ENCODE measurements at regions not wholly inside any gene's neighbourhood (a gene's known extent, or its start where the extent isn't known, plus 50 kb on each side); places are given as distances from the start of the nearest gene placed in this dataset.
"Not testable (repeated sequence)": the region's sequence is repeated elsewhere in the genome, so short reads cannot be mapped to it uniquely, and the experiment has no call there.

DNA sequence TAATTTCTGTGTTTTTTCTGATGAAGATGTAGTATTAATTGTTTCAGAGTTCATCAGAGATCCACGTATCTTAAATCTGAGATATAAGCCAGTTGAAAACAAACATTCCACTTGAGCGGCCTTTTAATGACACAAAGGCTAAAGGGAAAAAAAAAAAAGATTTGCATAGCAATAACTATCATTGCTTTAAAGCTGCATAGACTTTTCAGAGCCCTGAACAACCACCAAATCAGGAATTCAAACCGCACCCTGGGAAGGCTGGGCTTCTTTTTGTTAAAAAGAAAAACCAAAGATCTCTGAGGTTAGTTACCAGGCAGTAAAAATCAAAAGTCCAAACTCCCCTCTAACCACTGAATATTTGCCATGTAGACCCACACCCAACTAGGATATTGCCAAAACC is 206.0 kb downstream of the HHIP start:
- no peak overlapping the region for H3K4me3 ChIP-seq (ENCODE audit: low read depth, low read length)
- in situ Hi-C loops (cut with HindIII; ENCODE audit: low sequenced_read_pairs) = no loop called here
- DNase-seq (ENCODE audit: low read depth) = peak; percentile 51
- TF ChIP-seq, protein P1, sequence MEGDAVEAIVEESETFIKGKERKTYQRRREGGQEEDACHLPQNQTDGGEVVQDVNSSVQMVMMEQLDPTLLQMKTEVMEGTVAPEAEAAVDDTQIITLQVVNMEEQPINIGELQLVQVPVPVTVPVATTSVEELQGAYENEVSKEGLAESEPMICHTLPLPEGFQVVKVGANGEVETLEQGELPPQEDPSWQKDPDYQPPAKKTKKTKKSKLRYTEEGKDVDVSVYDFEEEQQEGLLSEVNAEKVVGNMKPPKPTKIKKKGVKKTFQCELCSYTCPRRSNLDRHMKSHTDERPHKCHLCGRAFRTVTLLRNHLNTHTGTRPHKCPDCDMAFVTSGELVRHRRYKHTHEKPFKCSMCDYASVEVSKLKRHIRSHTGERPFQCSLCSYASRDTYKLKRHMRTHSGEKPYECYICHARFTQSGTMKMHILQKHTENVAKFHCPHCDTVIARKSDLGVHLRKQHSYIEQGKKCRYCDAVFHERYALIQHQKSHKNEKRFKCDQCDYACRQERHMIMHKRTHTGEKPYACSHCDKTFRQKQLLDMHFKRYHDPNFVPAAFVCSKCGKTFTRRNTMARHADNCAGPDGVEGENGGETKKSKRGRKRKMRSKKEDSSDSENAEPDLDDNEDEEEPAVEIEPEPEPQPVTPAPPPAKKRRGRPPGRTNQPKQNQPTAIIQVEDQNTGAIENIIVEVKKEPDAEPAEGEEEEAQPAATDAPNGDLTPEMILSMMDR (IDR thresholded peaks at IDR 0.05; ENCODE audit: low read depth, low read length, missing control alignments) = no peak

DNA sequence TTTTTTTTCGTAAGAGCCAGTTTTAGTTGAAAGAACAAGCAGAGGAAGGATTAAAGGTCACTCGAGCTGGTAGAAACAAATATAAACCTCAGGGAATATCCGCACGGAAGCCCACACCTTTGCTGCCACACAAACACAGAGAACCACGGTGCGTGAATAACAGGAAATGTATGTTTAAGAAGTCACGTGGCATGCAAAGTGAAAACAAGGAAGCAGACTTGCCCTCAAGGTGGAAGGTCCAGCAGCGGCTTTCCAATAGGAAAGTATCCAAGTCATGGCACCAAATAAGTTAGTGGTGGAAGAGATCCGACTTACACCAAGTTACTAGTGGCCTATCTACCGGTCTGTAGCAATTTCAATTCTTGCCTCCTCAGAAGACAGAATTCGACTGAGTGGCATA is 215.5 kb downstream of the HHIP start:
- H3K4me3 ChIP-seq (ENCODE audit: low read depth, low read length) = no peak overlapping the region
- DNase-seq (ENCODE audit: low read depth) = no peak
- TF ChIP-seq, protein P1 (IDR thresholded peaks at IDR 0.05; ENCODE audit: low read depth, low read length, missing control alignments) = no peak
- in situ Hi-C loops (cut with HindIII; ENCODE audit: low sequenced_read_pairs) = no loop called here

DNA sequence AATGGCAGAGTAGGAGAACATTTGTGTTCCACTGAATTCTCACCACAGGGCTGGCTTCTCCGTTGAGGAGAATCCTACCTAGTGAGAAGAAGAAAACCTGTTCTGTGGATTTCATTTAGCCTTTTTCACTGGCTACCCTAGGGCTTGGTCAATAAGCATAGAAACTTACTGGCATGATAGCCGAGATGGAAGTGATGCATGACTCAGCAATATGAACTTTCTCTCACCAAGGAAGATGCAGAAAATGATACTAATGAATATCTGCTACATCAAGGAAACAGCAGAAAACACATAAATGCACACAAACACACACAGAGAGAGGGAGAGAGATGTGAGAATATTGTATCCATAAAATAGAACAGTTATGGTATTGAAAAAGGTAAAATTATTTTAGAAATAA is 216.3 kb downstream of the HHIP start:
- H3K4me3 ChIP-seq (ENCODE audit: low read depth, low read length) = no peak overlapping the region
- in situ Hi-C loops (cut with HindIII; ENCODE audit: low sequenced_read_pairs) = no loop called here
- TF ChIP-seq, protein P1 (IDR thresholded peaks at IDR 0.05; ENCODE audit: low read depth, low read length, missing control alignments) = no peak
- no peak for DNase-seq (ENCODE audit: low read depth)

DNA sequence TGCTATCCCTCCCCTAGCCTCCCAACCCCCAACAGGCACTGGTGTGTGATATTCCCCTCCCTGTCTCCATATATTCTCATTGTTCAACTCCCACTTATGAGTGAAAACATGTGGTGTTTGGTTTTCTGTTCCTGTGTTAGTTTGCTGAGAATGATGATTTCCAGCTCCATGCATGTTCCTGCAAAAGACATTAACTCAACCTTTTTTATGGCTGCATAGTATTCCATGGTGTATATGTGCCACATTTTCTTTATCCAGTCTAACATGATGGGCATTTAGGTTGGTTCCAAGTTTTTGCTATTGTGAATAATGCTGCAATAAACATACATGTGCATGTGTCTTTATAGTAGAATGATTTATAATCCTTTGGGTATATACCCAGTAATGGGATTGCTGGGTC is 218.9 kb downstream of the HHIP start:
- DNase-seq (ENCODE audit: low read depth); H3K4me3 ChIP-seq (ENCODE audit: low read depth, low read length); in situ Hi-C loops (cut with HindIII; ENCODE audit: low sequenced_read_pairs): not testable (repeated sequence)

DNA sequence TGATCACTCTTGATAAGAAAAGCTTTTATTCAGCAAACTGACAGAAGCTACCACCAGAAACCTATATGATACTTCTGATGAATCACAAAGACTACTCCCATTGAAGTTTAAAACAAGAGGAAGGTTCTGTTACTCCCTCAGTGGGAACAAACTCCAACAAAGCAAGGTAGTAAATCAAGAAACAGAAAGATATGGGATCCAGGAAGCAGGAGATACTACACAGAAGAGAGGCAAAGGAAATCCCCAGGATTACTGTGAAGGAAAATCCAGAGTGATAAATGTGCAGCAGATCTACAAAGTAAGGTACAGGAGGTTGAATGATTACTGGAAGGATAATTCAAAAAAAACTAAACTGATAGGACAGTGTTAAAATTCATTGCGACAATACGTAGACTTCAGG is 222.4 kb downstream of the HHIP start:
- TF ChIP-seq, protein P1 (IDR thresholded peaks at IDR 0.05; ENCODE audit: low read depth, low read length, missing control alignments) = no peak
- no peak overlapping the region for H3K4me3 ChIP-seq (ENCODE audit: low read depth, low read length)
- in situ Hi-C loops (cut with HindIII; ENCODE audit: low sequenced_read_pairs) = no loop called here
- DNase-seq (ENCODE audit: low read depth) = no peak

DNA sequence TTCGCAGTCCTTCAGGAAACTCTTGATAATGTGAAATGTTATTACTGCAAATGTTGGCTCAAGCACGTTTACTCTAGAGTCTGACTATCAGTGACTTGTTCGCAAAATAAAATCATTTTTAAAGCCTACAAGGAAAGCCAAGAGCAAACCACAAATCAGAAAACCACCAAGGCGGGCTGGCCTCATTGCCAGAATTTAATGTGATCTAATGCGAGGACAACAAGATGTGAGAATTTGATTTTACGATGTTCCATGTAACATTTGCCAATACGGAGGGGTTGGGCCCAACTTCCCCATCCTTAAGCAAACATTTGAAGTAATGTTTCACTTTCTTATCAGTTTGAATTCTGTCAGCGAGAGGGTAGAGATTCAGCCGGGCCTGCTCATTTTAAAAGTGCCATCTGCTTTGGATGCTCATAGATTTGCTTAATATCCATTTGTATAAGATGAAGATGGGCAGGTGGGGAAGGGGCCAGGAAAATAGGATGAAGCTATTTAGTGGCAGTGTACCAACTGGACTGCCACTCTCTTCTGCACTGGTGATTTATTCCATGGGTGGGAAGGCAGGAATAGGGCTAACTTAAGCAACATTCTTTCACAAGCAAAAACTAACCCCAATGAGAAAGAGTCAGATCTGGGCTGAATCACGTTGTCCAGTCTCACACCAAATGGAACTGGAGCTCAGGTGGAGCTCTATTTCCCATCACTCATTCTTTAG is 225.3 kb downstream of the ANAPC10 start:
- in situ Hi-C loops (cut with HindIII; ENCODE audit: low sequenced_read_pairs) = no loop called here
- DNase-seq (ENCODE audit: low read depth) = no peak
- TF ChIP-seq, protein P1 (IDR thresholded peaks at IDR 0.05; ENCODE audit: low read depth, low read length, missing control alignments) = no peak
- H3K4me3 ChIP-seq (ENCODE audit: low read depth, low read length) = no peak overlapping the region

DNA sequence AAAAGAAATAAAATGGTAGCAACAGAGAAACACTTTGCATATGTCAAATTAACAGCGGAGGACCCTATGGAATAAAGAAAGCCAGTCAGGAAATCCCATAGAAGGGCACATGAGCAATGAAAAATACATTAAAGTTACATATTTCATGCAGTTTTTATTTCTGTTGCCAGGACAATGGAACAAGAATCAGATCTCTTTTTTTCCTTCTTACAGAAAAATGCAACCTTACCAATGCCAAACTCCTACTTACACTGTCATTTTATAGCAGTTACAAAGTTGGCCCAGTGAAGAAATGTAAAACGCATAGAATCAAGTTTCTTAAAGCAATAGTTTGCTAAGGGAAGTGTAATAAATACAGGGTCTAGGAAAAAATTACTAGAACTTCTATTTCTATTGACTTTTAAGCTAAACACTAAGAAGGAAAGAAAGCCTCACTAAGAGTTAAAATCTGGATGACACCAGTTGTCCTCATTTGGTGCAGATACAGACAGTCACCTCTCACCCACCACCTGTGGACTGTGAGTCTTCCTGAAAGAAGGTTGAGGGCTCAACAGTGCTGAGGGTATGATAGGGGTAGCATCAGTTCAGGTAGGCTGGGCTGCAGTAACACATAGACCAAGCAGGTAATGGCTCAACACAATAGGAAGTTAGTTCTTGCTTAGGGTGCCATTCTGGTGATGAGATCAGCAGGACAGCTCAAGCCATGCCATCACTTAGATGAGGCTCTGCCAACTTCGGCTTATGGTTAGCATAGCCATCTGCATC is 224.6 kb downstream of the ANAPC10 start:
- in situ Hi-C loops (cut with HindIII; ENCODE audit: low sequenced_read_pairs) = no loop called here
- H3K4me3 ChIP-seq (ENCODE audit: low read depth, low read length) = no peak overlapping the region
- TF ChIP-seq, protein P1 (IDR thresholded peaks at IDR 0.05; ENCODE audit: low read depth, low read length, missing control alignments) = no peak
- no peak for DNase-seq (ENCODE audit: low read depth)

Data from astrocyte of the cerebellum (primary cell).